Myocyte (in vitro differentiated cells): ENCODE measurements at regions not wholly inside any gene's neighbourhood (a gene's known extent, or its start where the extent isn't known, plus 50 kb on each side); places are given as distances from the start of the nearest gene placed in this dataset.
"Not testable (repeated sequence)": the region's sequence is repeated elsewhere in the genome, so short reads cannot be mapped to it uniquely, and the experiment has no call there.

Experiments
- DNase-seq: peaks from one replicate; pipeline ENCODE4 v3.0.0-alpha.2; 2012; ENCODE audit warnings: low read depth

GRCh38 chr3:177618873-177619733 lies 421.8 kb upstream of the TBL1XR1 start:
- peak; percentile 68 for DNase-seq

GRCh38 chr3:177620073-177620472 lies 422.8 kb upstream of the TBL1XR1 start:
- DNase-seq = no peak

GRCh38 chr3:177622520-177622919 lies 425.2 kb upstream of the TBL1XR1 start:
- peak; percentile 55 for DNase-seq

GRCh38 chr3:177622982-177623617 lies 425.8 kb upstream of the TBL1XR1 start:
- DNase-seq = no peak

- DNase-seq = no peak
Observed at GRCh38 chr3:177624528-177625495, 427.5 kb upstream of the TBL1XR1 start.

- no peak for DNase-seq
Observed at GRCh38 chr3:177626045-177626444, 428.8 kb upstream of the TBL1XR1 start.

- DNase-seq = not testable (repeated sequence)
Observed at GRCh38 chr3:177628095-177628719, 430.9 kb upstream of the TBL1XR1 start.

- no peak for DNase-seq
Observed at GRCh38 chr3:177629276-177629675, 432.0 kb upstream of the TBL1XR1 start.

- peak; percentile 45 for DNase-seq
Observed at GRCh38 chr3:177633671-177634207, 436.5 kb upstream of the TBL1XR1 start.

- not testable (repeated sequence) for DNase-seq
Observed at GRCh38 chr3:177635601-177636106, 438.4 kb upstream of the TBL1XR1 start.

- peak; percentile 52 for DNase-seq
Observed at GRCh38 chr3:177640319-177640965, 443.2 kb upstream of the TBL1XR1 start.

GRCh38 chr3:177641206-177641605 lies 443.9 kb upstream of the TBL1XR1 start:
- peak; percentile 72 for DNase-seq

- peak; percentile 30 for DNase-seq
Observed at GRCh38 chr3:177642042-177642803, 444.9 kb upstream of the TBL1XR1 start.

- no peak for DNase-seq
Observed at GRCh38 chr3:177642804-177643125, 445.5 kb upstream of the TBL1XR1 start.

GRCh38 chr3:177646749-177647148 lies 449.5 kb upstream of the TBL1XR1 start:
- no peak for DNase-seq

- no peak for DNase-seq
Observed at GRCh38 chr3:177647341-177647740, 450.1 kb upstream of the TBL1XR1 start.

GRCh38 chr3:177647876-177648275 lies 450.6 kb upstream of the TBL1XR1 start:
- no peak for DNase-seq

GRCh38 chr3:177652556-177653291 lies 455.4 kb upstream of the TBL1XR1 start:
- DNase-seq = peak; percentile 42

GRCh38 chr3:177657243-177657642 lies 460.0 kb upstream of the TBL1XR1 start:
- DNase-seq = no peak
